Dermis microvascular lymphatic vessel endothelial cell (primary cell): ENCODE measurements at regions not wholly inside any gene's neighbourhood (a gene's known extent, or its start where the extent isn't known, plus 50 kb on each side); places are given as distances from the start of the nearest gene placed in this dataset.

Experiments
- DNase-seq, 2 donors: peaks; one replicate each; pipeline versions ENCODE4 v3.0.0 to v3.0.0-alpha.2; 2010; ENCODE audit warnings: low read depth in 2 of 2

DNA sequence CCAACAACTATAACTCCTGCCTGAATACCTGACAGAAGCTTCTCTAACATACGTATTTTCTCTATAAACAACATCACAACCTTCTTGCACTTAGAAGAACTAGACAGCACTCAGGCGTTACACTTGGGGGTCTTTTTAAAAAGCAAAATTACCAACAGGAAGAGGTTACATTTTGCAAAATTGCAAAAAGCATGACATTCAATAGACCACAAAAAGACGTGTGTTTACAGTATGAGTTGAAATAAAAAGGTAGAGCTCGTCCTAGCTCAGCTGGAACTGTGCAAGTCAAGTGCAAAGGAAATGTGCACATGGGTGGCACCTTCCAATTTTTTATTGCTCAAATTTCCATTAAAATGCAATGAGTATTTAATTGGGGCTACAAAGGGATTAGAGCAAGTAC lies 375.2 kb upstream of the HSFY2 start:
- no peak for DNase-seq

DNA sequence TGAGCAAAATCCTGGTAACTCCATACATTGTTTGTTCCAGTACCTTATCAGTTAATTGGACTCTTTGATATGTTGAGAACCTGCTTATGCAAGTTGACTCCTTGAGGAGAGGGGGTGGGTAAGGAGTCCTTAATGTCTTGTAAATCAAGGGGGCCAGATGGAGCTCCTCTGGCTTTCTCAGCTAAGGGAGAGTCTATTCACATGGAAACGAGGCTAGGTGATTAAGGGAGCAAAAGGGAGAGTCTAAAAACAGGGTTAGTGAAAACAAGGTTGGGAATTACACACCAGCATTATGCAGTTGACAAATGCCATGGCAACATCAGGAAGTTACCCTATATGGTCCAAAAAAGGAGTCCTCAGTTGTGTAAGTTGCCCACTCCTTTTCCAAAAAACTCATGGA lies 372.8 kb upstream of the HSFY2 start:
- no peak for DNase-seq

DNA sequence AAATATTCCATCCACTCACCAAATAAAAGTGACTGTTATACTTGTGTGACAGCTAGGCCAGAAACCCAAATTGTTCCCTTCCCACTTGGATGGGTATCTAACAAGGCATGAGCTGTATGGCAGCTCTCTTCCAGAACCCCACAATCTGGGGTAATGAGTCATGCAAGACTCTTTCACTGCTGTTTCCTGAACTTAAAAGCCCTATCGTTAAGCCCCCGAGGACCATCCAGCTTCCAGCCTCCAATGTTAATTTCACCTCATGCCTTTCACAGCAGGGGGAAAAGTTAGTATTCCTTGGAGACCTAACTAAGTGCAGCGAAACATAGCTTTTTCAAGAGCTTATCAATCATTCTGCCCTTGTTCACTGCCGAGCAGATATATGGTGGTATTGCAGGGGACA lies 368.6 kb upstream of the HSFY2 start:
- no peak for DNase-seq

DNA sequence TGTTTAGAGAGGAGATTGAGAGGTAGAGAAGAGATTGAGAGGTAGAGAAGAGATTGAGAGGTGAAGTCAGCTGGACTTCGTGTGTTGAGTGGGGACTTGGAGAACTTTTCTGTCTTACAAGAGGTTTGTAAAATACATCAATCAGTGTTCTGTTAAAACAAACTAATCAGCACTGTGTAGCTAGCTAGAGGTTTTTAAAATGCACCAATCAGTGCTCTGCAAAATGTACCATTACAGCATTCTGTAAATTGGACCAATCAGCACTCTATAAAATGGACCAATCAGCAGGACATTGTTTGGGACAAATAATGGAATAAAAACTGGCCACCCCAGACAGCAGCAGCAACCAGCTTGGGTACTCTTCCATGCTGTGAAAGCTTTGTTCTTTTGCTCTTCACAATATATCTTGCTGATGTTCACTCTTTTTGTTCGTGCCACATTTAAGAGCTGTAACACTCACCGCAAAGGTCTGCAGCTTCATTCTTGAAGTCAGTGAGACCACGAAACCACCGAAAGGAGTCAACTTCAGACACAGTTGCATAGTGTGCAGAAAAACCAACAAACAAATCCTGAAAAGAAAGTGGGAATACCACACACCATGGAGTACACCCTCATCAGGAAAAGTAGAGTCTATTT lies 366.9 kb upstream of the HSFY2 start:
- no peak for DNase-seq

DNA sequence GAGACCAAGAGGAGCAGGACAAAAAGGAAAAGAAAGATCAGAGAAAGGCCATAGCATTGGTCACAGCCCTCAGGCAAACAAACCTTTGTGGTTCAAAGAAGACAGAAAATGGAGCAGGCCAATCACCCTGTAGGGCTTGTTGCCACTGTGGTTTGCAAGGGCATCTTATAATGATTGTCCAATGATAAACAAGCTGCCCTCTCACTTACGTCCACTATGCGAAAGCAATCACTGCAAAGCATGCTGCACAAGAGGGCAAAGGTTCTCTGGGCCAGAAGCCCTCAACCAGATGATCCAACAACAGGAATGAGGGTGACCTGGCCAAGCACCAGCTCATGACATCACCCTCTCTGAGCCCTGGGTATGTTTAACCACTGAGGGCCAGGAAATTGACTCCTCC lies 360.9 kb upstream of the HSFY2 start:
- no peak for DNase-seq

DNA sequence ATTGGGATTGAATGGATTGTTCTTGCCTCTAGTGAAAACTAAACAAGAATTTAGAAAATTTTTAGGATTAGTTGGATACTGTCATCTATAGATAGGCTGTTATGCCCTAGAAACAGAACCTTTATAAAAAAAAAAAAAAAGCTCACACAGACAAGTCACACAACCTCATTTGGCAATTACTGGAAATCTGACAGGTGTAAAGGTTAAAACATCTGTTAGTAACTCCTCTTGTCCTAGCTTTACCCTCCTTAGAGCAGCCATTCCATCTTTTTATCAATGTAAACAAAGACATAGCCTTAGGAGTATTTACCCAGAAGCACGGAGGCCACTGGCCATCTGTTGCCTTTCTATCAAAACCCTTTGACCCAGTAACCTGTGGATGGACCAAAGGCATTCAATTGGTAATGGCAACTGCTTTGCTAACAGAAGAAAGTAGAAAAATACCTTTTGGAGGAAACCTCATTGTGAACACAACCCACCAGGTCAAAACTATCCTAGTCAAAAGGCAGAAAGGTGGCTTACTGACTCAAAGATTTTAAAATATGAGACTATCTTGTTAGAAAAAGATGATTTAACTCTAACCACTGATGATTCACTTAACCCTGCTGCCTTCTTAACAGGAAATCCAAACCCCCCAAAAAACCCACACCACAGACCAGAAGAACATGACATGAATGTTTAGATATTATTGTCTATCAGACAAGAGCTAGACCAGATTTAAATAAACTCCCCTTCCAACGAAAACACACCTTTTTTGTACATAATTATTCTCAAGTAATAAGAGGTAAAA lies 357.2 kb upstream of the HSFY2 start:
- DNase-seq = no peak

DNA sequence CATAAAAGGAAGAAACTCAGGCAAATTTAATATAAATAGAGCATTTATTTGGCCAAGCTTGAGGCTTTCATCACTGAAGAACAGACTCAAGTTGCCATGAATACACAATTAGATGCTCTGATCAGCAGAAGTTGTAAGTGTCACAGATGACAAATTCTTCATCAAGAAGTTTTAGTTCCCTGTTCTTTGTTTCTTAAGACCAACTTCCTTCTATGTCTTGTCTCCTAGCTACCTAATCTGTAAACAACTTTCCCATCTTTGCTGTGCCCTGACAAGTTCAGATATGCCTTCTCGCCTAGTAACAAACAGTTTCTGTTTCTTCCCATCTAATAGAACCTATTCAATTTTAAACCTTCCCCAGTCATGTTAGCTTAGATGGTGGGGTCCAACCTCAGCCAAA lies 353.4 kb upstream of the HSFY2 start:
- no peak for DNase-seq

- DNase-seq = no peak
Measured at GRCh38 chrY:19124609-19125008, 351.1 kb upstream of the HSFY2 start.

GRCh38 chrY:19122450-19122849 lies 348.9 kb upstream of the HSFY2 start:
- no peak for DNase-seq

GRCh38 chrY:19098349-19098748 lies 324.8 kb upstream of the HSFY2 start:
- no peak for DNase-seq

- DNase-seq = no peak
Measured at GRCh38 chrY:19095460-19095859, 321.9 kb upstream of the HSFY2 start.

DNA sequence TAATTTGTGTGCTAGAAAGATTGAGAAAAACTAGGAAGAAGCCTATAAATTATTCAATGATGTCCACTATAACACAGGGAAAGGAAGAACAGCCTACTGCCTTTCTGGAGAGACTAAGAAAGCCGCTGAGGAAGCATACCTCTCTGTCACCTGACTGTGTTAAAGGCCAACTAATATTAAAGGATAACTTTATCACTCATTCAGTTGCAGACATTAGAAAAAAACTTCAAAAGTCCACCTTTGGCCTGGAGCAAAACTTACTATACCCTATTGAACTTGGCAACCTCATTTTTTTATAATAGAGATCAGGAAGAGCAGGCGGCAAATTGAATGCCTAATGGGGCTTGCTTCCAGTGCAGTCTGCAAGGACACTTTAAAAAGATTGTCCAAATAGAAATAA lies 309.5 kb upstream of the HSFY2 start:
- DNase-seq = no peak

DNA sequence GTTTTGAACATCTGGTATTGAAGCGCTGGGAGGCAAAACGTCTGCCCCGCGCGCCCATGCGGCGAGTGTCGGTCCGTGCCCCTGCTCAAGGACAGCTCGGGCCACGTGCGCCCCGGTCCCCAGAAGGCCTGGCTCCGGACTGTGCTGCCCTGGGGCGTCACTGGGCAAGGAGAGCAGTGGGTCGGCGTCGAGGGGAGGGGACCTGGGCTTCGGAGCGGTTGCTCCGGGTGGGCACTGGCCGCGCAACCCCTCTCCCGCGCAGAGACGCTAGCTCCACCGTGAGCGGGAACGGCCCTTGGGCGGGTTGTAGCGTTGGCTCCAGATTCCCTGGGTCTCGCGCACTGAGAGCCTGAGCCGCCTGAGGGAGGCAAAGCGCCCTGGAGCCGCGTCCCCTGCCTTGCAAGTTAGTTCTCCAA lies 304.2 kb upstream of the HSFY2 start:
- peak in 1 of 2 donors; percentile 35 for DNase-seq

DNA sequence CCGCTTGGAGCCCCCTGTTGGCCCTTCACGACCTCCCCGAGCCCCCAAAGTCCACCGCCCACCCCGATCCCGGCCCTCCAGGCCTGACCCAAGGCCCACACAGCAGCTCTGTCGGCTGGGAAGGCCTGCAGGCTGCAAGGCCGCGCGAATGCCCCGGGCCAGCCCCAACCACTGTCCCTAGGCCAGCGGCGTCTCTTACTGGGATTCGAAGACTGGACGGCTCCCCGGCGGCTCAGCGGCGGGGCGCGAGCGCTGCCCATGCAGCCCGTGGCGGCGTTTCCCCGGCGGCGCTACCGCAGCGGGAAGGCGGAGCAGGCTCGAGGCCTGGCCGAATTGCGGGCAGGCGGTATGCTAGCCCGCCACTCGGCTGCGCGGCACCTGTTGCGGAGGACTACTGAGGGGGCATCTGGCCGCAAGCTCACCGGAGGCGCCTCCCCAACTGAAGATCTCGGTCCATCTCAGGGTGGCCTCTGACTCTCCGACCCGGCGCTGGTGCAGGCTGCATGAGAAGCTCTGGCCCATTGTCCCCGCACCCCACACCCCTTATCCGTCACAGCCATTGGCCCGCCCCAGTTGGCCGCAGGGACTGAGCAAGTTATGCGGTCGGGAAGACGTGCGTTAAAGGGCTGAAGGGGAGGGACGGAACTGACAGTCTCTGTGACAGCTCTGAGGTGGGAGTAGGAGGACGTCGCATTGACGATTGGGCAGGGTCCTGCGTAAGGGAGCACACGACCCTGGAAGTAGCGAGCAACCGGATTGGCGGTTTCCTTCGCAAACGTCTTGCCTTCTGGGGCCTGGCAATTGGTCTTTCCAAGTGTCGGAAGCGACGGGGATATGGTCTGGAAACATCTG lies 303.5 kb upstream of the HSFY2 start:
- peak in 1 of 2 donors; percentile 75 for DNase-seq

DNA sequence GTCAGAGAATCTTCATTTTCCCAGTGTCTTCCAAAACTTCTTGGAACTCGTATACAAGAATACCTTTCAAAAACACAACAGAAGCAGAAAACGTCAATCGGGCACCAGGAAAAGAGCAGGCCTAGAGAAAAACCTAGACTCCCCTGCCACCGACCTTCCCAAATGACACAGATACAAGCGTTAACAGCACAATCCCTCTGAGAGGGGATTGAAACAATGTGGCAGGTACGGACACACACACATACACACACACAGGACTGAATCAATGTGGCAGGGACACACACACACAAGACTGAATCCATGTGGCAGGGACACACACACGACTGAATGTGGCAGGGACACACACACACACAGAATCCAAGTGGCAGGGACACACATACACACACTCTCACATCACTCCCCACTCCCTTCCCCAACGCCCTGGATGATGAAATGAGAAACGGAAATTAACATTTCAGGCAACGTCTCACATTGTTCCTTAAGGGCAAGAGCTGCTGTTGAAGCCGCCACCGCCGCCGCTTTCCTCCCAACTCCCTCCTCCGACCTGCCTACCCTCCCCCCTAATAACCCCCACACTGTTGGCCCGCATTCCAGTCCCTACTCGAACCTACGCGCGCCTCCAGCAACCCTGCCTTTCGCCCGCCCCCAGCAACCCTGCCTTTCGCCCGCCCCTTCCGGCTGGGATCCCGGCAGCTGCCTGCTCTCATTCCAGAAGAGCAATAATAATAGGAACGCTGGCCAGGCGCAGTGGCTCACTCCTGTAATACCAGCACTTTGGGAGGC lies 302.1 kb upstream of the HSFY2 start:
- DNase-seq = peak in 1 of 2 donors; percentile 76

- peak in 1 of 2 donors; percentile 7 for DNase-seq
Measured at GRCh38 chrY:19067435-19067834, 293.9 kb upstream of the HSFY2 start.

DNA sequence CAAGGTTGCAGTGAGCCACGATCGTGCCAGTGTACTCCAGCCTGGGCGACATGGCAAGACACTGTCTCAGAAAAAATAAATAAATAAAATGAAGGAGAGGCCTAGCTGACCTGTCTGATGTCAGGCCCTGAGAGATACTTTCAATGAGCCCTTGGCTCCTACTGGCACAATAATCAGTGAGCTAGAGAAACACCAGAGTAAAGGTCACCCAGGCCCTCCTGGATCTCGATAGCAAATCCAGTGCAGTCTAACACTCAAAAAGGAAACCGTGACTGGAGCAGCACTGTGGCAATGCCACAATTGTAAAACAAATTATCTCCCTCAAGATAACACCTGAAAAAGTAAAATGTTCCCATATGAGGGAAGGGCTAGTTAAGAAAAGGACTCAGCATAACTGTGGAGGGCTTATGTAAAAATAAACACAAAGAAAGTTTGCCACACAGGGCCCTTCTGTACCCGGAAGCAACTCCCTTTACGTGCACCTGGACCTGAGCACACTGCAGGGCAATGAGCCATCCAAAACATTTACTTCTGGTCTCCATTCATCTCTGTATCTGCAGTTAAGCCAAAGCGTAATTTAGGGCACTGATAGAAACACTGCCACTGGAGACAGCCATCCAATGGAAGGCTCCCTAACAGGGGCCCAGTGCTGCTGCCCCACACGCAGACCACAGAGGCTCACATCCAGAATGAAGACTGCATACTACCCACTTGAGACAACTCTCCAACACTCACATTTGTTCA lies 293.1 kb upstream of the HSFY2 start:
- DNase-seq = peak in 1 of 2 donors; percentile 11

DNA sequence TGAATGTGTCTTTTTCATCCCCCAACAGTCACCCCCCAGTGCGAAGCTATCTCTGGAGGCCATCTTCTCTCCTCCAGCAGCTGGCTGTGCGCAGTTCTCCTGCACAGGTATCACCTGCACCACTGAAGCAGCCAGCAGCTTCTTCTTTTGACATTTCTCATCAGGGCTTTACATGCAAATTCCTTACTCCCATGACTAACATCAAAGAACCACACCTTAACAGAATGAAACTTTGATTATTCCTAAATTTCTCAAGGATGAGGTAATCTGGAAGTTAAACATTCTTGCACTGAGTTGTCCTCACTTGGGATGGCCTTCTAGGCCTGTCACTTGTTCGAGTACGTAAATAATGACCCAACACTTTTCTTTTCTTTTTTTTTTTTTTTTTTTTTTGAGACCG lies 291.6 kb upstream of the HSFY2 start:
- no peak for DNase-seq

- DNase-seq = peak in 1 of 2 donors; percentile 51
Measured at GRCh38 chrY:19059733-19060132, 286.2 kb upstream of the HSFY2 start.

DNA sequence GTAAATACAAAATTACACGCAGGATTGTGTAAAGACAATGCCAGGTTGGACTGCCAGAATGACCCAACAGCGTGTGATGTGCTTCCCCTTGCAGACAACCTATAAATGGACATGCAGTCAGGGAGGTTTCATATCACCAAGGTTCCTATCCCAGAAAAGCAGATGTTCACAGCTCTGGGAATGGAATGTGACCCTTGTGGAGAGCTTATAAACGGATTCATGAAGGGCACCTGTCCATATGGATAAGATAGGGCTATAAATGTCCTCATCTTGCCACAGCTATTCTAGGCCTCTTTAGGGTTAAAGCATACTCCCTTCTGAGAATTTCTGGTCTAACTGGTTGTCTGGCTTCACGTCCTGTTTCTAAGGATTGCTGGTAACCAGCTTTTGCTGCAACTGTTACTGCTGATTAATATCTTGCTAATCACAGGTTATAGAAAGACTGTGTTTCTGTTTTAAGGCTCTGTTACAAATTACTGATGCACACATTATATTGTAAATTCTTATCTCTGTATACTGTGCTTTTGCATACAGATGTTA lies 285.4 kb upstream of the HSFY2 start:
- DNase-seq = no peak

GRCh38 chrY:19056138-19056469 lies 282.6 kb upstream of the HSFY2 start:
- no peak for DNase-seq
